ENCODE measurements at regions not wholly inside any gene's neighbourhood (a gene's known extent, or its start where the extent isn't known, plus 50 kb on each side); places are given as distances from the start of the nearest gene placed in this dataset.

GRCh38 chr9:92180002-92180400 is 64.8 kb upstream of the SPTLC1 start:
- no peak for DNase-seq
- Histone ChIP-seq H3K27ac (replicated peaks) (no peak overlapping the region), H3K9me3 (replicated peaks) (peaks cover 10% of the 10 kb centered on the region), H3K36me3 (no peaks in the 10 kb centered on the region), H3K27me3 (ENCODE audit: low read depth) (no peaks in the 10 kb centered on the region), H3K4me1 (no peaks in the 10 kb centered on the region), H3K4me3 (no peak overlapping the region)
- no peak for TF ChIP-seq CTCF (IDR thresholded peaks at IDR 0.05; ENCODE audit: borderline replicate concordance)
- intact Hi-C loops (cut with micrococcal nuclease): no loop called here

- Histone ChIP-seq H3K4me3 (no peak overlapping the region), H3K36me3 (no peaks in the 10 kb centered on the region), H3K27ac (replicated peaks) (no peak overlapping the region), H3K4me1 (no peaks in the 10 kb centered on the region), H3K27me3 (ENCODE audit: low read depth) (no peaks in the 10 kb centered on the region), H3K9me3 (replicated peaks) (peaks cover 10% of the 10 kb centered on the region)
- intact Hi-C loops (cut with micrococcal nuclease): no loop called here
- no peak for TF ChIP-seq CTCF (IDR thresholded peaks at IDR 0.05; ENCODE audit: borderline replicate concordance)
- no peak for DNase-seq
Measured at GRCh38 chr9:92179286-92180001, 64.2 kb upstream of the SPTLC1 start.

- Histone ChIP-seq H3K4me3 (no peak overlapping the region), H3K4me1 (no peaks in the 10 kb centered on the region), H3K27me3 (ENCODE audit: low read depth) (no peaks in the 10 kb centered on the region), H3K36me3 (no peaks in the 10 kb centered on the region), H3K27ac (replicated peaks) (no peak overlapping the region), H3K9me3 (replicated peaks) (peaks cover 23% of the 10 kb centered on the region)
- TF ChIP-seq CTCF (IDR thresholded peaks at IDR 0.05; ENCODE audit: borderline replicate concordance): no peak
- intact Hi-C loops (cut with micrococcal nuclease): no loop called here
- no peak for DNase-seq
Measured at GRCh38 chr9:92177591-92177990, 62.4 kb upstream of the SPTLC1 start.

- Histone ChIP-seq H3K9me3 (replicated peaks) (peaks cover 19% of the 10 kb centered on the region), H3K4me3 (no peak overlapping the region), H3K27me3 (ENCODE audit: low read depth) (no peaks in the 10 kb centered on the region), H3K36me3 (no peaks in the 10 kb centered on the region), H3K4me1 (no peaks in the 10 kb centered on the region), H3K27ac (replicated peaks) (no peak overlapping the region)
- intact Hi-C loops (cut with micrococcal nuclease): no loop called here
- no peak for TF ChIP-seq CTCF (IDR thresholded peaks at IDR 0.05; ENCODE audit: borderline replicate concordance)
- no peak for DNase-seq
Measured at GRCh38 chr9:92176800-92177185, 61.6 kb upstream of the SPTLC1 start.

- no peak for TF ChIP-seq CTCF (IDR thresholded peaks at IDR 0.05; ENCODE audit: borderline replicate concordance)
- intact Hi-C loops (cut with micrococcal nuclease): no loop called here
Measured at GRCh38 chr9:92176068-92176799, 61.0 kb upstream of the SPTLC1 start.

More at GRCh38 chr9:92176068-92176799, 61.0 kb upstream of the SPTLC1 start:
- Histone ChIP-seq H3K36me3 (no peaks in the 10 kb centered on the region), H3K27me3 (ENCODE audit: low read depth) (no peaks in the 10 kb centered on the region), H3K27ac (replicated peaks) (no peak overlapping the region), H3K4me3 (no peak overlapping the region), H3K9me3 (replicated peaks) (peaks cover 13% of the 10 kb centered on the region), H3K4me1 (no peaks in the 10 kb centered on the region)
- no peak for DNase-seq

All from left ventricle myocardium inferior (tissue), 1 donor.